ENCODE measurements at regions not wholly inside any gene's neighbourhood (a gene's known extent, or its start where the extent isn't known, plus 50 kb on each side); places are given as distances from the start of the nearest gene placed in this dataset.
A peak's percentile ranks its signal among the peaks of the same experiment; 100 is the strongest.

GRCh38 chr6:26251354-26252076 lies 113.5 kb upstream of the BTN3A2 start:
- TF ChIP-seq POLR2A (IDR thresholded peaks at IDR 0.05; ENCODE audit: low read length) (peak; percentile 100), GATA1 (IDR thresholded peaks at IDR 0.05; ENCODE audit: low read depth, low read length) (no peak)
